HG03064 (cell line): ENCODE measurements at regions not wholly inside any gene's neighbourhood (a gene's known extent, or its start where the extent isn't known, plus 50 kb on each side); places are given as distances from the start of the nearest gene placed in this dataset.
"Not testable (repeated sequence)": the region's sequence is repeated elsewhere in the genome, so short reads cannot be mapped to it uniquely, and the experiment has no call there.

ENCODE experiments used
- ATAC-seq: cut with Tn5 transposase; IDR thresholded peaks from one replicate; pipeline ENCODE4 v1.9.1; 2021; ENCODE audit warnings: low read depth; ENCODE audit not compliant: unreplicated experiment

DNA sequence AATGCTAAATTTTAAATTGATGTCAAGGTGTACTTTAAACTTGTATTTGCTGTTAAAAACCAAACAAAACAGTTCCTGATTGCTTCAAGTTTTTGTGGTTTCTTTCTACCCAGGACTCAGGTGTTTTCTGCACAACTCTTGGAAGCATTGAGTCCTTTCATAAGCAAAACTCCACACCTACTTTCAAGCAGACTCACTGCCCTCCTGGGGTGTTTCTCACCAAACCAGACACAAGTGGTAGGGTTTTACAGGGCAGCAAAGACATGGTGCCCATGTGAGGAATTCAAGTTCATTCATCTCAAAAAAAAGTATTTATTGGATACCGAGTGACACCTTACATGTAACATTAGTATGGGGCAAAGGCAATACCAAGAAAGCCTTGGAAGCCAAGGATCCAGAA lies 146.7 kb upstream of the BNIP2 start:
- no peak for ATAC-seq

DNA sequence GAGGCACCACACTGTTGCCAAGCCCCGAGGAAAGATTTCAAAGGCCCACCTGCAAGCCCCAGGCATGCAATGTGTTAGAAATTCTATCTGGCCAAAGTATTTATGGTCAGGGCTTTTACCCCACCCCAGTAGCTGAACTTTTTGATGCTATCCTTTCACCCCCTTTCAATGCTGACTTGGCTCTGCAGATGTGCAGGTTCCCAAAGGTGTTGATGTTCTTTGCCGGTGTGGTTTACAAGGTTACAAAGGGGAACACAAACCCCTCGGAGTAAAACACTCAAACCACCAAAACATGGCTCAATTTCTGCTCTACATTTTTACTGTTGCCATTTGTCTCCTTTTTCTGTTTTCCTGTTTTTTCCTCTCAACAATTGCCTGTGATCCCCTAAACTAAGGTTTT lies 145.4 kb upstream of the BNIP2 start:
- no peak for ATAC-seq

DNA sequence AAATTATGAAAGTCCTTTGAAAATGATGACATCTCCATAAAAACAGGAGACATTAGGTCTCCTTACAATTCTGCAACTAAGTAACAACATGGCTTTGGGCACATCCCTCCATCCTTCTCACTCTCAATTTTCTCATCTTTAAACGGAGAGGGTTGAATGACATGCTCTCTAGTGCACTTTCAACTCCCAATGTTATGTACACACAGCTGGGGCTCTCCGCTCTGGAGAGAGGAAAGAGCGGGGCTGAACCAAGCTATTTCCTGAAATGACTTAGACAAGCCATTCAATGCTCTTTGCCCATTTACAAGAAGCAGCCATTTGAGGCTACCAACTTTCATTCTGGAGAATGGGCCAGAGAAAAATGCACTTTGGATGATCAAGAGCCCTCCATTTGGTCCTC lies 144.2 kb upstream of the BNIP2 start:
- no peak for ATAC-seq

DNA sequence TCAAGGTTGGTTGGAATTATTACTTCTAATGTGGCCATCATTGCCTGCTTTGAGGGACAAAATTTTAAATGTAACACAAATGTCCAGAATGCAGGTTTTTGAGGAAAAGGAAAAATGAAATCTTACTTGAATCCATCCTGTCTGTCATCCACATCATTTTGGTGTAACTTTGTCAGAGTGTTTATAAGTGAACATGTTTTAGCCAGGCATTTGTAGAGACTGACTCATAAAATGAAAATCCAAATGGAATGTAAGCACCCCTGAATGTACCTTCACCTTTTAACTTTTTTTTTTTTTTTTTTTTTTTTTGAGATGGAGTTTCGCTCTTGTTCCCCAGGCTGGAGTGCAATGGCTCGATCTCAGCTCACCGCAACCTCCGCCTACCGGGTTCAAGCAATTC lies 141.8 kb upstream of the BNIP2 start:
- no peak for ATAC-seq

DNA sequence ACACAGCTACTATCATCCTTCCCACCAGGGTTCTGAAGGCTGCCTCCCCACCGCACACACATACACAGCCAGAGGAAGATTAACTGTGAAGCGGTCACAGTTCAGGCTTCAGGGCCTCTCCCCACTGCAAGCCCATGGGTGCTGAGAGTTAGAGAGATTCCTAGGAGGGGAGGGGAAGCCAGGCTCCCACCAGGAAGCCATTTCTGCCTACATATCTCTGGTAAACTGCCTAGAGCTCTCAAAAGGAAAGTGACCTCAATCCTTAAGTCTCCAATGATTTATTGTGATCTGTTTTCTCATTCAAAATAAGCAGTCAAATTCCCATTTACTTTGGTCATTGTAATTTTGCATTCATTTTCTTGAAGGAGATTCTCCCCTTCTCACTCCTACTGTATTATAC lies 141.0 kb upstream of the BNIP2 start:
- no peak for ATAC-seq

DNA sequence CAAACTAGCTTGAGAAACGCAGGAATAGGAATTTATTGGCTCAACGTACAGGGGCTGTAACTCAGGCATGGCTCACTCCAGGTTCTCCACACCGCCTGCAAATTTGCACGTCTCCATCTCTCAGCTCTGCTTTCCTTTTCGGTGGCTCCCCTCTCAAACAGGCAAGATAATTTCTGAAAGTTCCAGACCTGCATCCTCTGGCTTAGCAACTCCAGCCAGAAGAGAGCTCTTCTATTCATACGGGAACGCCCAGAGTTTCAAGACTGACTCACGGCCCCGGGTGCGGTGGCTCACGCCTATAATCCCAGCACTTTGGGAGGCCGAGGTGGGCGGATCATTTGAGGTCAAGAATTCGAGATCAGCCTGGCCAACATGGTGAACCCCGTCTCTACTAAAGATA lies 139.7 kb upstream of the BNIP2 start:
- no peak for ATAC-seq

DNA sequence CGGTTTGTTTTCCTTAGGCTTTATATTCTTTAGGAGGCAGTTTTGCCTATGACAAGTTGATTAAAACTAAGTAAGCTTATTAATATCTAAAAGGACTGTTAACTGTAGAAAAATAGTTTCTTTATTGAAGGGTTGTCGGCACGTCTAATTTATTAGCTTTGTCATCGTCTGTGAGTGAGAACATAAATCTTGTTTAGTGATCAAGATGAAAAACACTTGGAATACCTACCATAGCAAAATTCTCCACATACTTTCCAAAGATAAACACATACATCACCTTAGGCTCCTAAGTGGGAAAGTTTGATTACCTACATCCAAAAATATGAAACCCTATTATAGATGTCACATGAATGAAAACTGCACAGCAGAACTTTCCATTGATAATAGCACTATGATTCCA lies 139.1 kb upstream of the BNIP2 start:
- ATAC-seq, result no peak

DNA sequence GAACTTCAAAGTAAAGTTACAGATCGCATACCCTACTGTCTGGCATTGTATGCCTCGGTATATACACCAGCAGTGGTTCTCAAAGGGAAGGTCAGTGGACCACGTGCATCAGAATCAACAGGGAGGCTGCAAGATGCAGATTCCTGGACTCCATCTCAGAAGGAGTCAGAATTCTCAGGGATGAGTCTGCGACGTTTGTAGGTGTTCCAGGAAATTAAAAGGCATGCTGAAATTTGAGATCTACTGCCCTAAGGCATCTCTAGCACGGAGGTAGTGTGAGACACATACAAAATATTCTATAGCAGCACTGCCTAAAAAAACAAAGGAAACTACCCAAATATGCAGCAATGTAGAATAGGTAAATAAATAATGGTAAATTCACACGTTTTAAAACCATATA lies 136.8 kb upstream of the BNIP2 start:
- ATAC-seq, result no peak

DNA sequence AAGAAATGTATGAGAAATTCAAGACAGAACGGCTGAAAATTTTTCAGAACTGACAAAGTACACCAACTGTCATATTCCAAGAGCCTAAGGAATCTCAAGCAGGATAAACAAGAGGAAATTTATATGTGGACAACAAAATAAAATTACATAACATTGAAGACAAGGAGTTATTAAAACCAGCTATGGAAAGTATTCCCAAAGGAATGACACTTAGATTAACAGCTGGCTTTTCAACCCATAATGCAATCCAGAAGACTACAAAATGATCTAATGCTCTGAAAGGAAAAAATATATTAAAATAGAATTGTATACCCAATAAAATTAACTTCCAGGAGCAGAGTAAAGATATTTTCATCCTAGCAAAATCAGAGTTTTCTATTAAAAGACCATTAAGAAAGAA lies 132.2 kb upstream of the BNIP2 start:
- no peak for ATAC-seq

DNA sequence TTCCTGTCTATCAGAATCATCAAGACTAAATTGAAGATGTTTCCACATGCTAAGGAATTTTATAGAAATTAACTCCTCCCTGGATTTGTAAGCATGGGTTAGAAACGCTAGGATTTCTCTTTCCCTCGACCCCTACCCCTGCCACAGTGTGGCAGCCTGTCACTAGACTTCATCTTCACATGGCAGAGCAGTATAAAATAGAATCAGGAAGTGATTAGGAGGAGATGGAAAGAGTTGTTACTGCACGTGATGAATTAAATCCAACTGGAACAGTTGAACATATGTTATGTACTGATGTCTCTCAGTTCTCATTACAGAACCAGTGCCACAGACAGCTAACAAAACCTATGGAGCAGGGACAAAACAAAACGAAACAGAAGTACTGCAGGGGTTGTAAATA lies 130.0 kb upstream of the BNIP2 start:
- no peak for ATAC-seq

DNA sequence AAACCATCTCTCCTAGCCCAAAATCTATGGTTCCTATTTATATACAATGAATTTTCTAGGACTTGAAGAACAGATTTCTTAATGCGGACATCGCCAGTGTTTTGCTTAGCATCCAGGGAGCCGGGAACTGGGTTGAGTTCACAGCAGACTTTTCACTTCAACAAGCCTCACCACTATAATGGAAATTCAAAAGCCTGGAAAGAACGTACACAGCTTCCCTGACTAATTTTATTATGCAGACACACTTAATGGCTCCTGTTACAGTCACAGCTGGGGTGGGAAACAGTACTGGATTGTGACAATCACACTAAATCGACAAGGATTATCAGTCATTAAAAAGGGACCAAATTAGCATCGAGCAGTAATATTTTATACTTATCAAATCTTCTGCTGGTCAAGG lies 129.2 kb upstream of the BNIP2 start:
- no peak for ATAC-seq

DNA sequence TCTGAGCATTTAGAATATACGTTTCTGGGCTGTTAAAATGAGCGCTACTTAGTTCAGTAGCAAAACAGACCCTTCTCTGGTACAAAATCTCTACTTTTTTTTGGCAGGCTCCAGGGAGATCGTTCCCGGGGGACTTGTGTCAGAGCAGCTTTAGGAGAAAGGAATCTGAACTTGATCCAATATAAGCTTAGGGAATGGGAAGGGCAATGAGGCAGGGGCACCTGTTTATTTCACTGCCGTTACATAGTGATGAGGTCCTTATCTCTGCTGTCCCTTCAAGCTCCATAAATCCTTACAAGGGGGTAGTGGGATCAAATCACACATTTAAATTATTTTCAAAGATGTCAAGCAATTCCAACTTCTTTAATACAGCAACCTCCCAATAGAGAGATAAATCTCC lies 128.7 kb upstream of the BNIP2 start:
- ATAC-seq, result no peak

DNA sequence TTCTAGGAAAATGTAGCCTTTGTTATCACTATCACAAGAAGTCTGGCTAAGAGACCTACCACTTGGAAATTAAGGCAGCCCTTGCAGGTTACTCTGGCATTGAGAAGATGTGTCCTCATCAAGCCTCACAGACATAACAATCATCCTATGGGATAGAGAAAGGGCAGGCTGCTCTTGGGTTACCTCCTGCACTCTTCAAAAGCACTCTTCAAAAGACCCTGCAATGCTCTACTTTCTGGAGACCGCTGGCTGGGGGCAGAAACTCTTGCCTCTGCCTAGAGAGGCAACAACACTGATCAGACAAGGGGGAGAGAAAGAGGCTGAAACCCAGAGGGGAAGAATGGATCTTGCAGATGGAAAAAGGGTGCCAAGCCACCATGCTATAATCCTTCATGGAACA lies 127.9 kb upstream of the BNIP2 start:
- ATAC-seq, result no peak

DNA sequence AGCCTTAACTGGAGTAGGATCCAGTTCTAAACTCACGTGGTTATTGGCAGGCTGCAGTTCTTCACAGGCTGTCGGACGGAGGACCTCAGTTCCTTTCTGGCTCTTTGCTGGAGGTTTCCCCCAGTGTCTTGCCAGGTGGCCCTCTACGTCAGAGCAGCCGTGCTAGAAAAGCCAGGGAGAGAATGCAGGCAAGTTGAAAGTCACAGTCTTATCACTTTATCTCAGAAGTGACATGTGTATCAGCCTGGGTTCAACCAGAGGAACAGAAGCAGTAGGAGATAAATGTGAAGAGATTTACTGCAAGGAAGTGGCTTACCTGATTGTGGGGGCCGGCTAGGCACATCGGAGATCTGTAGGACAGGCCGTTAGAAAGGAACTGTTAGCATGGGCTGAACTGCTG lies 125.3 kb upstream of the BNIP2 start:
- no peak for ATAC-seq

DNA sequence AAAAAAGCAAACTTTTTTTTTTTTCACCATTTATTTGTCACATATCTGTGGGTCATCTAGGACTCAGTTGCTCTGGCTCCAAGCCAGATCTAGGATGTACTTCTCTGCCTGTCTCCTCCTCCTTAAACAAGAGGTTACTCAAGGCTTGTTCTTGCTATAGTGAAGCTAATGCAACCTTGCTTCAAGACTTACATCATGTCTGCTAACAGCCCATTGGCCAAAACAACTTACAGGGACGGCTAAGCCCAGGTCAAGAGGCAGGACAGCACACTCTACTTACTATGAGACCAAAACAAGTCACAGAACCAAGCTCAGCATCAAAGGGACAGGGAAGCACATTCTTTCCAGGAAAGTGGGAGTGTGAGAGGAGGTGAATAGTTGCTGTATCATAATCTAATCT lies 123.8 kb upstream of the BNIP2 start:
- no peak for ATAC-seq

DNA sequence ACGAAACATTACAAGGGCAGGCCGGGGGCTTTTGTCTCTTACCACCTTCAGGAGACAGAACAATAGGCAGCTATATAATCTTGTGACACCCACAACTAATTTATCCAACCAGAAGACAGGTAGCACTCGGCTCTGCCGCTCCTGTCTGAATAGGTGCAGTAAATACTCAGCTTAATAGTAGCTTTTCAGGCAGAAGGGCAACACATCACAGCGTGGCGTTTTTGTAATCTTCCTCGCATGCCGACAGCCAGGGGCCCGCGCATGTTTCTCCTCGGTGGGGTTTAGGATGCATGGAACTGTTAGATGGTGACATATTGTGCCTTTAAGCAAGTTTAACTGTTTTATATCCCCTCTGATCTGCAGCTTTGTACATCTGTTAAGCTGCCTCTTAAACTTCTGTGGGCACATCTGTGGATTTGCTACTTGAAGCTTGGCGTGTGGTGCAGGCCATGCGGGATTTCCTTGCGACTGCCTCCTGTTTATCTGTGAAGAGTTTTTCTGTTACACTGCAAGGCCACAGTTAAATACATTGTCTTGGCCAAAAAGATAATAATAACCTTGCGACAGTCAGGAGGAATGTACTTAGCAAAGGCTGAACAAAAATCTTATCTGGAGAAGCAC lies 123.2 kb upstream of the BNIP2 start:
- ATAC-seq, result no peak

DNA sequence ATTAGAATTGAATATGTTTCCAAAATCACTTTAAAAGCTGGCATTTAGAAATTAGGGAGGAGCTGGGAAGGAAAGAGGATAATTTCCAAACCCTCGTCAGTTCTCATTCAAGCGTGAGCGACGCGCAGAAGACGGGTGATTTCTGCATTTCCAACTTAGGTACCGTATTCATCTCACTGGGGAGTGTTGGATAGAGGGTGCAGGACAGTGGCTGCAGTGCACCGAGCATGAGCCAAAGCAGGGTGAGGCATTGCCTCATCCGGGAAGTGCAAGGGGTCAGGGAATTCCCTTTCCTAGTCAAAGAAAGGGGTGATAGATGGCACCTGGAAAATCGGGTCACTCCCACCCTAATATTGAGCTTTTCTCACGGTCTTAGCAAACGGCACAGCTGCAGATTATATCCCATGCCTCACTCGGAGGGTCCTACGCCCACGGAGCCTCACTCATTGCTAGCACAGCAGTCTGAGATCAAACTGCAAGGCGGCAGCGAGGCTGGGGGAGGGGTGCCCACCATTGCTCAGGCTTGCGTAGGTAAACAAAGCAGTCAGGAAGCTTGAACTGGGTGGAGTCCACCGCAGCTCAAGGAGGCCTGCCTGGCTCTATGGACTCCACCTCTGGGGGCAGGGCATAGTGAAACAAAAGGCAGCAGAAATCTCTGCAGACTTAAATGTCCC lies 114.3 kb upstream of the BNIP2 start:
- not testable (repeated sequence) for ATAC-seq

DNA sequence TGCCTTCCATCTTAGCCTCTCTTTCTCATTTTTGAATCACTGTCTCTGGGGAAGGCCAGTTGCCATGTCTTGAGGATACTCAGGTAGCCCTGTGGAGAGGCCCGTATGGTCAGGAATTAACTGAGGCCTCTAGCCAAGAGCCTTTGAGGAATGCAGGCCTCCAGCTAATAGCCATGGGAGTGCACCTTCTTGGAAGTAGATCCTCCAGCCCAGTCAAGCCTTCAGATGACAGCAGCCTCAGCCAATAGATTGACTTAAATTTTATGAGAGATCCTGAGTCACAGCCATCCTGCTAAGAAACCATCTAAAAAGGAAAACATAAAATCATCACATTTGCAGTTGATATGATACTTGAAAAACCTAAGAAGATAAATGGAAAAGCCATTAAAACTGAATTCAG lies 112.5 kb upstream of the BNIP2 start:
- no peak for ATAC-seq

DNA sequence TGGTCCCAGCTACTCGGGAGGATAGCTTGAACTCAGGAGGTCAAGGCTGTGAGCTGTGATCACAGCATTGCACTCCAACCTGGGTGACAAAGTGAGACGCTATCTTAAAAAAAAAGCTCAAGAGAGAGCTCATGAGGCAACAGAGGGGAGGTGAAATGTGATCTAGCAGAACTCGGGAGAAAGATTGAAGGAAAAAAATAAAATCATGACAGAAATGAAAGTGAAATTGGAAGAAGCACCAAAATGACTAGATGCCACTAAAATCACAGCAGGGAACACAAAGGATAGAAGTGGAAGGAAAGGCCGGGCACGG lies 109.4 kb upstream of the BNIP2 start:
- ATAC-seq, result no peak

DNA sequence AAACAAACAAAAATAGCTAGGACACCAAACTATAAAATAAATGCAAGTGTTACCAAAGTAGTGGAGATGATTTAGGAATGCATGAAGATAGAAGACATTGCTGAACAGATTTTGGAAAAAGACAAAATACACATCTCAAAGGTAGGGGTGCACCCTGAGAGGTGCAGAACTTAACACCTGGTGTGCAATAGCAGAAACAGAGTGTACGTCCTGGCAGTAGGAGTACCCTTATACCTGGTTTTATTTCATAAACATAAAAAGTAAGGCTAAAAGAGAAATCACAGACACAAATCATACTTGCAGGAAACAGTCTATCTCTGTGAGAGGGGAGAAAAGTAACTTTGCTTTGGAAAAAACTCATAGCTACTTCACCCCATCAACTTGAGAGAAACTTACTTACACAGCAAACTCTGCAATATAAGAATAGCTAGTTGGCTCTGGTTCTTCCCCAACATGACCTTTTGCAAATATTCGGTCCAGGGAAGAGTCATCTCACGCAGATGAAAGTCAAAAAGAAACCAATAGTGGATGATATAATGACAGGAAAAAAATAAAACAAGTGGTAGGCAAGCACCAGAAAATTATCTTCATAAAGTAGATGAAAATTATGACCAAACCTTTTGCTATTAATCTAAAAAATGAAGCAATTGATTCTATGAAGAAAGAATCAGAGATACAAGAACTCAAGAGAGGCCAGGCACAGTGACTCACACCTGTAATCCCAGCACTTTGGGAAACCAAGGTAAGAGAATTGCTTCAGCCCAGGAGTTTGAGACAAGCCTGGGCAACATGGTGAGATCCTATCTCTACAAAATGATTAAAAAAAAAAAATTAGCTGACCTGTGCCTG lies 108.9 kb upstream of the BNIP2 start:
- no peak for ATAC-seq

DNA sequence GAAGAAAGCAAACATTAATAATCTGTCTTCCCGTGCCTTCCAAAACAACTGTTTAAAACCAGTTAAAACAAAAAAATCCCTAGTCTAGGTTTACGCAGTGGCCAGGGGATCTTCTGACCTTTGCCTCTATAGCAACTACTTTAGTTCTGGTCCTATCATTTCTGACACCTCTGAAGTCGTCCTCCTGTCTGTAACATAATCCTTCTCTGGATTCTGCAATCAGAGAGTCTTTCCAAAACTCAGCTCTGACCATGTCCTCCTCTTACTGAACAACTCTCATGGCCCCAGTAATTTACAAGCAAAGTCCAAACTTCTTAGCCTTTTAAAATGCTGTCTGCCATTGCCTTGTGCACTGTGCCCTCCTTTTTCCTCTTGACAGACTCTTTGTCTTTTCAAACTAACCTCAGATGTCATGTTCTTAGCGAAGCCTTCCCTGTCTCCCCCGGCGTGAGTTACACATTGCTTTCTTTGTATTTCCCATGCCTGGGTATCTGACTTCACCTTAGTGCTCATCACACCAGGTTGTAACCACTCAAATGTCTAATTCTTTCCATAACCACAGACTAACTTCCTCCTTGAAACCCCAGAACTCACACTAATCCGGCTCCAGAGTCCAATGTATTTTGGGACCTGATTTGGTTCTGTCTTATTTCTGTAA lies 105.2 kb upstream of the BNIP2 start:
- no peak for ATAC-seq

DNA sequence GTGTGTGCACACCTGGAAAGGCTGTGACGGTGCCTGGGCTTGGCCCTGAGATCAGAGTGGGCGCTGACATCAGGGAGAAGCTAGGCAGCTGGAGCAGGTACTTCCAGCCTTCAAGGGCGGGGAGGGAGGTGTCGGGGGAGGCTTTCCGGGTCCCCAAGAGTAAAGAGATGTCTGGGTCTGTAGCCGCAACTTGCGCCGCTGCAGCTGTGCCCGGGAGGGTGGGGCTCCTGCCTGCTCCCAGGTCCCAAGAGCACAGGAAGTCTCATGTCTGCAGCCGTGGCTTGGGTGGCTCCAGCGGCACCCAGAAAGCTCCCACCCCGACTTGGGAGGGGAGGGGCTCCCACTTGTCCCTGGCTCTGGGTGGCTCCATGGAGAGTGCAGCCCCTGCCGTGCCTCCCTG lies 103.2 kb upstream of the BNIP2 start:
- ATAC-seq, result no peak
